MCF 10A (cell line): ENCODE measurements at regions not wholly inside any gene's neighbourhood (a gene's known extent, or its start where the extent isn't known, plus 50 kb on each side); places are given as distances from the start of the nearest gene placed in this dataset.

Experiments
- BruUV-seq: library from RNA; stranded (reverse); fragments of 400-500 nt; replicated peaks from 2 replicates; lab custom pipeline; 2021; lab: Mats Ljungman, UMichigan
- CTCF ChIA-PET: fragments of 300-600 bp; sonication (Branson Sonifier 250); formaldehyde crosslinking; extraction: SDS; loops from one replicate; lab custom pipeline; 2021; ENCODE audit warnings: antibody characterized with exemption, inconsistent platforms; lab: Yijun Ruan, JAX
- POLR2A ChIA-PET: fragments of 300-600, 350-650 bp; sonication (Branson Sonifier 250); formaldehyde crosslinking; extraction: SDS; loops from one replicate; lab custom pipeline; 2020; ENCODE audit warnings: antibody characterized with exemption, inconsistent platforms; lab: Yijun Ruan, JAX
- DNase-seq: peaks from one replicate; pipeline ENCODE4 v3.0.0-alpha.2; 2018; ENCODE audit not compliant: unreplicated experiment
- H3K27ac Mint-ChIP-seq: one replicate; pipeline ENCODE4 v1.8.0; 2022; ENCODE audit warnings: mild to moderate bottlenecking, low read depth, mixed read lengths; ENCODE audit not compliant: unreplicated experiment
- H3K27me3 Mint-ChIP-seq: one replicate; pipeline ENCODE4 v1.8.0; 2022; ENCODE audit warnings: mixed read lengths; ENCODE audit not compliant: insufficient read depth, unreplicated experiment
- H3K36me3 Mint-ChIP-seq: one replicate; pipeline ENCODE4 v1.8.0; 2022; ENCODE audit warnings: mild to moderate bottlenecking, moderate library complexity, mixed read lengths; ENCODE audit not compliant: insufficient read depth, unreplicated experiment
- H3K4me1 Mint-ChIP-seq: one replicate; pipeline ENCODE4 v1.8.0; 2022; ENCODE audit warnings: mixed read lengths; ENCODE audit not compliant: insufficient read depth, unreplicated experiment
- H3K4me3 Mint-ChIP-seq: one replicate; pipeline ENCODE4 v1.8.0; 2022; ENCODE audit warnings: mild to moderate bottlenecking, moderate library complexity, mixed read lengths; ENCODE audit not compliant: unreplicated experiment
- H3K9me3 Mint-ChIP-seq: one replicate; pipeline ENCODE4 v1.8.0; 2022; ENCODE audit warnings: mixed read lengths; ENCODE audit not compliant: unreplicated experiment
- intact Hi-C: fragments of 100-400 bp; cut with micrococcal nuclease; formaldehyde crosslinking; loops from 2 replicates; pipeline ENCODE4 v1.14.1; 2022
- TF ChIP-seq, protein P1 (sequence below): fragments of 200-600 bp; IDR thresholded peaks from one replicate; pipeline ENCODE4 v1.8.0; 2022; ENCODE audit warnings: antibody characterized with exemption, mild to moderate bottlenecking; ENCODE audit not compliant: unreplicated experiment

DNA sequence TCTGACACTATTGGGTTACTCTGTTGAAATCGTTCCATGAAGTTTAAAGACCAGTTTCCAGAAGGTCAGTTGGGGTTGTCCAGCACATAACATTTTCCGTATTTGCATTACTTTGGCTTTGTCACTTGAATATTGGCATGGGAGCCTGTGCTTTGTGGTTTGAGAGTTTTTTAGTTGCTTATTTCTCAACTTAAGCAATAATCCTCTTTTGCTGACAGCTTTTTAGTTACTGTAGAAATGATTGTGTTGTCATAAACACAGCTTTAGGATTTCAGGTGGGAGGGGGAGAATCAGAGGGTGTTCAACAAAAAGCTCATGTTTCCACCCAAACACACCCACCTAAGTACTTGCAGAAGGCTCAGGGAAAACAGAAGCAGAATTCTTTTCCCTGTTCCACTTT lies 210.7 kb upstream of the TLL1 start:
- intact Hi-C loops = no loop called here
- ChIA-PET CTCF (interaction anchor here (1.0 to 1.3 kb wide), 2 partner anchors 8 to 10 kb away, joined by 3 read pairs; no protein-coding TSS in a partner anchor), POLR2A (interaction anchor here (1.0 to 1.2 kb wide), 3 partner anchors 10 to 79 kb away, joined by 3 read pairs; no protein-coding TSS in a partner anchor)
- BruUV-seq = no TSS peak
- TF ChIP-seq, protein P1, sequence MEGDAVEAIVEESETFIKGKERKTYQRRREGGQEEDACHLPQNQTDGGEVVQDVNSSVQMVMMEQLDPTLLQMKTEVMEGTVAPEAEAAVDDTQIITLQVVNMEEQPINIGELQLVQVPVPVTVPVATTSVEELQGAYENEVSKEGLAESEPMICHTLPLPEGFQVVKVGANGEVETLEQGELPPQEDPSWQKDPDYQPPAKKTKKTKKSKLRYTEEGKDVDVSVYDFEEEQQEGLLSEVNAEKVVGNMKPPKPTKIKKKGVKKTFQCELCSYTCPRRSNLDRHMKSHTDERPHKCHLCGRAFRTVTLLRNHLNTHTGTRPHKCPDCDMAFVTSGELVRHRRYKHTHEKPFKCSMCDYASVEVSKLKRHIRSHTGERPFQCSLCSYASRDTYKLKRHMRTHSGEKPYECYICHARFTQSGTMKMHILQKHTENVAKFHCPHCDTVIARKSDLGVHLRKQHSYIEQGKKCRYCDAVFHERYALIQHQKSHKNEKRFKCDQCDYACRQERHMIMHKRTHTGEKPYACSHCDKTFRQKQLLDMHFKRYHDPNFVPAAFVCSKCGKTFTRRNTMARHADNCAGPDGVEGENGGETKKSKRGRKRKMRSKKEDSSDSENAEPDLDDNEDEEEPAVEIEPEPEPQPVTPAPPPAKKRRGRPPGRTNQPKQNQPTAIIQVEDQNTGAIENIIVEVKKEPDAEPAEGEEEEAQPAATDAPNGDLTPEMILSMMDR = no peak
- H3K36me3 Mint-ChIP-seq = no peaks in the 10 kb centered on the region
- no peak overlapping the region for H3K27ac Mint-ChIP-seq
- DNase-seq = no peak
- H3K4me3 Mint-ChIP-seq = no peak overlapping the region
- no peaks in the 10 kb centered on the region for H3K9me3 Mint-ChIP-seq
- H3K4me1 Mint-ChIP-seq = peaks cover 11% of the 10 kb centered on the region
- H3K27me3 Mint-ChIP-seq = no peaks in the 10 kb centered on the region

DNA sequence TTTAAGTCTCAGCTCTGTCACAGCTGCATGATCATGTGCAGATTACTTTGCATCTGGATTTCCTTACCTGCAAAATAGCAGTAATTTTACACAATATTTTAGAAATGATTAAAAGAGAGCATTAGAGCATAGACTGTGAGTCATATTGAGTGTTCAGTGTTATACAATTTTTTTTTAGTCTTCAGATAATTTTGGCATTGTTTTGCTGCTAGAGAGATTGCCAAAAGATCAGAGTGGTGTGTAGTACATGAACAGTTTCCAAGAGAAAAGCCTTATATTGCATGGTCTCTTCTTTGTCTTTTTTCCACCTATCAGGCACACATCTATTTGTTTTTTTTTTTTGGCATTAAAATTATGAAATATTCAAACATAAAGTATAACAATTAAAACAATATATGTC lies 209.6 kb upstream of the TLL1 start:
- intact Hi-C loops = no loop called here
- Mint-ChIP-seq H3K9me3 (no peaks in the 10 kb centered on the region), H3K4me1 (peaks cover 11% of the 10 kb centered on the region), H3K27me3 (no peaks in the 10 kb centered on the region), H3K36me3 (no peaks in the 10 kb centered on the region), H3K4me3 (no peak overlapping the region), H3K27ac (no peak overlapping the region)
- CTCF ChIA-PET = interaction anchor here (0.7 to 1.3 kb wide), 3 partner anchors 9 to 63 kb away, joined by 3 read pairs; no protein-coding TSS in a partner anchor
- TF ChIP-seq, protein P1 = no peak
- no peak for DNase-seq
- POLR2A ChIA-PET = interaction anchor here (0.6 to 1.0 kb wide), 3 partner anchors 11 to 44 kb away, joined by 3 to 5 read pairs (median 3); no protein-coding TSS in a partner anchor
- no TSS peak for BruUV-seq

DNA sequence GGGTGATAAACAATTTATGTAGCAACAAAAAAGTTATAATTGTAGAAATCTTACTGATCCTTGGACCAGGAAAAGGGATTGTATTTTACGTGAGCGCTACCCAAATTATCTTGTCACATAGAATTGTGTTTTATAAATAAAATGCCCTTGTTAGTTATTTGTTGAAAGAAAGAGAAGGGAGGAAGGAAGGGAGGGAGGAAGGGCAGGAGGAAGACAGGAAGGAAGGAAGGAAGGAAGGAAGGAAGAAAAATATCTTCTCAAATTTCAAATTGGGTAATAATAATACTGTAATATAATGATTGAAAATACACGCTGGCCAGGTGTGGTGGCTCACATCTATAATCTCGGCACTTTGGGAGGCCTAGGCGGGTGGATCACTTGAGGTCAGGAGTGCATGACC lies 206.2 kb upstream of the TLL1 start:
- ChIA-PET CTCF (no interaction called here), POLR2A (interaction anchor here (1.1 kb wide), 1 partner anchor 35 kb away, joined by 6 read pairs; no protein-coding TSS in a partner anchor)
- H3K27ac Mint-ChIP-seq = no peak overlapping the region
- H3K9me3 Mint-ChIP-seq = no peaks in the 10 kb centered on the region
- BruUV-seq = no TSS peak
- no peaks in the 10 kb centered on the region for H3K36me3 Mint-ChIP-seq
- no peak for DNase-seq
- TF ChIP-seq, protein P1 = no peak
- peaks cover 11% of the 10 kb centered on the region for H3K4me1 Mint-ChIP-seq
- H3K4me3 Mint-ChIP-seq = no peak overlapping the region
- intact Hi-C loops = no loop called here
- H3K27me3 Mint-ChIP-seq = no peaks in the 10 kb centered on the region

DNA sequence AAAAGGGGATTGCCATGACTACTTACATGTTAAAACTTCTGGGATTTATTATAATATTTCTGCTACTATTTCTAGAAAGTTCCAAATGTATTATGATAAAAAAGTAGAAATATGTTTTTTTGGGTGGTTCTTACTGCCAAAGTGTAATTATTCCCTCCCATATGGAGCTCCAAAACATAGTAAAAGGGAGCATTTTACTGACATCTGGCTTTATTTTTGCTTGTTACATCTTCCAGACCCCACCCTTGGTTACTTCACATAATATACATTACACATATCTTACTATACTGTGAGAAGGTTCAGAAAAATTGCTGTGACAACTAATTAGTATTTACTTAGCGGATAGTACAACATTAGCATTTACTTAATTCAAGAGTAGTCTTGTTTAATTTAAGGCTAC lies 205.1 kb upstream of the TLL1 start:
- intact Hi-C loops = no loop called here
- Mint-ChIP-seq H3K4me1 (peaks cover 6% of the 10 kb centered on the region), H3K4me3 (no peak overlapping the region), H3K36me3 (no peaks in the 10 kb centered on the region), H3K9me3 (no peaks in the 10 kb centered on the region), H3K27me3 (no peaks in the 10 kb centered on the region), H3K27ac (no peak overlapping the region)
- no TSS peak for BruUV-seq
- ChIA-PET CTCF (no interaction called here), POLR2A (no interaction called here)
- TF ChIP-seq, protein P1 = no peak
- DNase-seq = no peak
